ENCODE measurements at regions not wholly inside any gene's neighbourhood (a gene's known extent, or its start where the extent isn't known, plus 50 kb on each side); places are given as distances from the start of the nearest gene placed in this dataset.

DNA sequence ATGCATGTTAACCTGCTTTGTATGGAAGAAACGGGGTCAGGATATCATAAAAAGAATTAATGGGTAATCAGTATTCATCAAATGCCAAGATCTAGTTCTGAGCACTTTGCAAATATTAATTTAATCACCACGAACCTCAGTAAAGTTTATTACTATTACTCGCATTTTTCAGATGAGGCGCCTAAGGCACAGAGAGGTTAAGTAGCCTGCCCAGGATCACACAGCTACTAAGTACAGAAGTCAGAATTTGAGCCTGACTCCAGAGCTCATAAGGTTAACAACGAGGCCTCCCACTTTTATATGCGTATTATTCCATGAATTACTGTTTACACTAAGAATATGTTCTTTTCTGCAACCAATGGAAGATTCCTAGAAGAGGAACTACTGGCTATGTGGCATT is 109.6 kb upstream of the KLF13 start:
- H3K4me3 Mint-ChIP-seq, result peak overlapping the region; percentile 76
- no peak overlapping the region for H3K27ac Mint-ChIP-seq
- no peaks in the 10 kb centered on the region for H3K9me3 Mint-ChIP-seq
- no peak for DNase-seq
- H3K4me1 Mint-ChIP-seq, result peaks cover 6% of the 10 kb centered on the region
- TF ChIP-seq, protein P1, sequence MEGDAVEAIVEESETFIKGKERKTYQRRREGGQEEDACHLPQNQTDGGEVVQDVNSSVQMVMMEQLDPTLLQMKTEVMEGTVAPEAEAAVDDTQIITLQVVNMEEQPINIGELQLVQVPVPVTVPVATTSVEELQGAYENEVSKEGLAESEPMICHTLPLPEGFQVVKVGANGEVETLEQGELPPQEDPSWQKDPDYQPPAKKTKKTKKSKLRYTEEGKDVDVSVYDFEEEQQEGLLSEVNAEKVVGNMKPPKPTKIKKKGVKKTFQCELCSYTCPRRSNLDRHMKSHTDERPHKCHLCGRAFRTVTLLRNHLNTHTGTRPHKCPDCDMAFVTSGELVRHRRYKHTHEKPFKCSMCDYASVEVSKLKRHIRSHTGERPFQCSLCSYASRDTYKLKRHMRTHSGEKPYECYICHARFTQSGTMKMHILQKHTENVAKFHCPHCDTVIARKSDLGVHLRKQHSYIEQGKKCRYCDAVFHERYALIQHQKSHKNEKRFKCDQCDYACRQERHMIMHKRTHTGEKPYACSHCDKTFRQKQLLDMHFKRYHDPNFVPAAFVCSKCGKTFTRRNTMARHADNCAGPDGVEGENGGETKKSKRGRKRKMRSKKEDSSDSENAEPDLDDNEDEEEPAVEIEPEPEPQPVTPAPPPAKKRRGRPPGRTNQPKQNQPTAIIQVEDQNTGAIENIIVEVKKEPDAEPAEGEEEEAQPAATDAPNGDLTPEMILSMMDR (IDR thresholded peaks at IDR 0.05), result no peak
- H3K27me3 Mint-ChIP-seq (ENCODE audit: low read depth, poor library complexity), result peaks cover 22% of the 10 kb centered on the region
- no peaks in the 10 kb centered on the region for H3K36me3 Mint-ChIP-seq (ENCODE audit: low read depth)

DNA sequence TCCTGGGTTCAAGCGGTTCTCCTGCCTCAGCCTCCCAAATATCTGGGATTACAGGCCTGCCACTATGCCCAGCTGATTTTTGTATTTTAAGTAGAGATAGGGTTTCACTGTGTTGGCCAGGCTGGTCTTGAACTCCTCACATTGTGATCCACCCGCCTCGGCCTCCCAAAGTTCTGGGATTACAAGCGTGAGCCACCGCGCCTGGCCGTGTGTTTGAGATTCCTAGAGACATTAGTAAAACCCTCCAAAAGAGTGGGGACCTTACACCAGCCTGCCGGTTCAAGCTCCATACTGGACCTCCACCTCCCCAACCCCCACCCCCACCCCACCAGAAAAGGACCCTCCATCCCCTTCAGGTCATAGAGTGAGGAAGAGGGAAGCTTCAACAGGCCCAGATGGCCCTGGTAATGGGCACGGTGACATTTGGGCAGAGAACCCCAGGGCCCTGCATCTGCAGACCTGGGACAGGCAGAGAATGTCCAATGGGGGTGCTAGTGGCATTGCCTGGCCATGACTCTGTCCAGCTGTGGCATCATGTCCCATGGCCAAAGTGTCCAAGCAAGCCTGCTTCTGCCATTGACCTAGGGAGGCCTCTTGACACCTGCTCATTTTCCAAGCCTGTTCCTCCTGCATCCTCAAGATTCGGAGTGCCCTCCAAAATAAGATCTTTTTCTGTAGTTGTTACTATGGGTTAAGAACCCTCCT is 108.9 kb upstream of the KLF13 start:
- Mint-ChIP-seq H3K4me1 (peaks cover 12% of the 10 kb centered on the region), H3K9me3 (no peaks in the 10 kb centered on the region), H3K4me3 (no peak overlapping the region), H3K27ac (no peak overlapping the region), H3K27me3 (ENCODE audit: low read depth, poor library complexity) (peaks cover 22% of the 10 kb centered on the region), H3K36me3 (ENCODE audit: low read depth) (no peaks in the 10 kb centered on the region)
- DNase-seq, result no peak
- TF ChIP-seq, protein P1 (IDR thresholded peaks at IDR 0.05), result no peak

DNA sequence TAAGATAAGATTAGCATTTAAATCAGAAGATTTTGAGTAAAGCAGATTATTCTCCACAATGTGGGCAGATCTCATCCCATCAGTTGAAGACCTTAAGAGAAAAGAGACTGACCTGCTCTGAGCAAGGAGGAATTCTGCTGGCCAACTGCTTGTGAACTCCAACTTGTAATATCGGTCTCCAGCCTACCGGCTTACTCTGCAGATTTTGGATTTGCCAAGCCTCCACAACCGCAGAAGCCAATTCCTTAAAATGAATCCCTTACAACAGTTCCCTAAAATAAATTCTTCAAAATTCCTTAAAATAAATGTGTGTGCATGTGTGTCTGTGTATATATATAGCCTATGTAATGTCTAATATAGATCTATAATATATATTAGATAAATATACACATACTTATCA is 107.4 kb upstream of the KLF13 start:
- no peak for DNase-seq
- Mint-ChIP-seq H3K4me3 (no peak overlapping the region), H3K4me1 (peaks cover 27% of the 10 kb centered on the region)

DNA sequence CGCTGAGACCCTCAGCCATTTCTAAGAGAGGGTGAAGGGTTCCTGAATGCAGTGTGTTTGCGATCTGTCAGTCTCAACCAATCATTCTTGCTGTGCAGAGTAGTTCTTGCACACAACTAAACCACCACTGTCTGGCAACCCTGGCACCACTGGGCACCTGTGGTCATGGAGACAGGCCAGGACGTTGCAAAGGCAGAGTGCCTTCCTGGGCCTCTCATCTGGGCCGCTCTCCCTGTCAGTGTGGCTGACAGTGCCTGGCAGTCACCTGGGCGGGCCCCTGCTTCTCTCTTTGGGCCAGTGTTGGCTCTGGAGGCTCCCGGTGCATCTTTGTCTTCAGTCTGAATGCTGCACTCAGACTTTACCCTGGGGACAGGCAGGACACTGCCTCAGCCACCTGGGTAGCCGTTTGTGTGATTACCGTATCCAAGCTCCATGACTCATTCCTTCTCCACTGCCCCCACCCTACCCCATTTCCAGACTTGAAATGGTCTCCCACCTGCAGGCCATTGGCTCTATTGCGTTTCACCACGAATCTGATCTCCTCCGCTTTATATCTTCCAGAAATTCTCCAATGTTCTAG is 104.6 kb upstream of the KLF13 start:
- H3K27me3 Mint-ChIP-seq (ENCODE audit: low read depth, poor library complexity), result peaks cover 22% of the 10 kb centered on the region
- H3K4me1 Mint-ChIP-seq, result peaks cover 30% of the 10 kb centered on the region
- TF ChIP-seq, protein P1 (IDR thresholded peaks at IDR 0.05), result no peak
- H3K9me3 Mint-ChIP-seq, result no peaks in the 10 kb centered on the region
- H3K27ac Mint-ChIP-seq, result no peak overlapping the region
- H3K4me3 Mint-ChIP-seq, result no peak overlapping the region
- no peaks in the 10 kb centered on the region for H3K36me3 Mint-ChIP-seq (ENCODE audit: low read depth)
- no peak for DNase-seq

More for the DNA sequence above, 107.4 kb upstream of the KLF13 start:
- Mint-ChIP-seq H3K27me3 (ENCODE audit: low read depth, poor library complexity) (peaks cover 22% of the 10 kb centered on the region), H3K36me3 (ENCODE audit: low read depth) (no peaks in the 10 kb centered on the region), H3K9me3 (no peaks in the 10 kb centered on the region), H3K27ac (no peak overlapping the region)
- TF ChIP-seq, protein P1 (IDR thresholded peaks at IDR 0.05), result no peak

DNA sequence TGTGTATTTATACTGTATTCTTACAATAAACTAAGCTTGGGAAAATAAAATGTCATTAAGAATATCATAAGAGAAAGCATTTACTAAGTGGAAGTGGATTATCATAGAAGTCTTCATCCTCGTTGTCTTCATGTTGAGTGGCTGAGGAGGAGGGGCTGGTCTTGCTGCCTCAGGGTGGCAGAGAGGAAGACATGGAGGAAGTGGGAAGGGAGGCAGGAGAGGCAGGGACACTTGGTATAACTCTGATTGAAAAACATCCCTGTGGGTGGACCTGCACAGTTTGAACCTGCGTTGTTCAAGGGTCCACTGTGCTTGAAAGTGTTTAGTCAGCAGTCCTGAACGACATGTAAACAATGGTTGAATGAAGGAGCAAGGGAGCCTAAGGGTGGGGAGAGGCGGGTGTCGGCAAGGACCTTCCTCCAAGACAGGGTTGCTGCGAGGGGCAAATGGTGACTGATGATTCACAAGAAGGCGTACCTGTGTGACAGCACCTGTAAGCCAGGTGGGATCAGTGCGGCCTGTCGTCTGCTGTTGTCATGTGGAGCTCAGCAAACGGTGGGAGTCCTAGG is 103.8 kb upstream of the KLF13 start:
- no peak overlapping the region for H3K4me3 Mint-ChIP-seq
- H3K4me1 Mint-ChIP-seq, result peaks cover 30% of the 10 kb centered on the region
- TF ChIP-seq, protein P1 (IDR thresholded peaks at IDR 0.05), result no peak

More for the DNA sequence above, 103.8 kb upstream of the KLF13 start:
- Mint-ChIP-seq H3K27ac (no peak overlapping the region), H3K36me3 (ENCODE audit: low read depth) (no peaks in the 10 kb centered on the region), H3K27me3 (ENCODE audit: low read depth, poor library complexity) (peaks cover 21% of the 10 kb centered on the region), H3K9me3 (no peaks in the 10 kb centered on the region)
- DNase-seq, result no peak
